ENCODE measurements at regions not wholly inside any gene's neighbourhood (a gene's known extent, or its start where the extent isn't known, plus 50 kb on each side); places are given as distances from the start of the nearest gene placed in this dataset.

GRCh38 chr10:31678575-31679516, 249.8 kb downstream of the ARHGAP12 start:
- Histone ChIP-seq H2BK15ac (ENCODE audit: low read depth, low read length) (no peak overlapping the region), H3K4me1 (ENCODE audit: control insufficient read depth, insufficient read depth, low read length) (no peaks in the 10 kb centered on the region), H4K20me1 (ENCODE audit: insufficient read depth, low read length) (no peaks in the 10 kb centered on the region), H3K27ac (ENCODE audit: insufficient read depth, low read length) (no peak overlapping the region), H3K56ac (ENCODE audit: extremely low read depth, insufficient read depth, low read length) (no peak overlapping the region), H4K8ac (ENCODE audit: low read depth in 2 of 2, low read length in 2 of 2) (no peak overlapping the region), H3K9me3 (ENCODE audit: control insufficient read depth, insufficient read depth, low read length) (peaks cover 20% of the 10 kb centered on the region), H2BK120ac (ENCODE audit: low read depth, low read length) (no peak overlapping the region), H3K9ac (ENCODE audit: low read depth, low read length) (no peak overlapping the region), H3K4ac (ENCODE audit: low read depth, low read length) (no peak overlapping the region), H3K14ac (replicated peaks; ENCODE audit: low read depth, low read length) (no peak overlapping the region), H2BK20ac (ENCODE audit: low read depth, low read length) (no peak overlapping the region), H3K9me1 (ENCODE audit: insufficient read depth, low read length) (no peaks in the 10 kb centered on the region), H3K4me2 (ENCODE audit: low read depth, low read length) (no peak overlapping the region), H3K79me1 (ENCODE audit: low read depth in 1 of 2, low read length in 2 of 2) (no peaks in the 10 kb centered on the region), H3K18ac (ENCODE audit: low read depth, low read length) (no peak overlapping the region), H2AK9ac (replicated peaks; ENCODE audit: low read depth, low read length, poor library complexity) (no peak overlapping the region), H2BK5ac (ENCODE audit: low read depth, low read length, poor library complexity, severe bottlenecking) (no peak overlapping the region), H3K23ac (ENCODE audit: low read depth, low read length) (no peak overlapping the region), H3K4me3 (ENCODE audit: insufficient read depth, low read depth, low read length) (no peak overlapping the region), H3K36me3 (ENCODE audit: control insufficient read depth, insufficient read depth, low read length) (no peaks in the 10 kb centered on the region), H2AFZ (replicated peaks; ENCODE audit: low read length, poor library complexity) (peak overlapping the region; percentile 1), H4K5ac (ENCODE audit: low read depth, low read length) (no peak overlapping the region), H2AK5ac (ENCODE audit: low read depth, low read length) (no peak overlapping the region), H3K27me3 (ENCODE audit: control insufficient read depth, insufficient read depth, low read length) (no peaks in the 10 kb centered on the region; the same call in 1 of the 2 replicates), H4K91ac (ENCODE audit: insufficient read depth, low read depth, low read length) (no peak overlapping the region)
- TF ChIP-seq CHD1 (IDR thresholded peaks at IDR 0.05; ENCODE audit: low read depth, low read length) (no peak), RCOR1 (IDR thresholded peaks at IDR 0.05; ENCODE audit: insufficient replicate concordance, low read length) (no peak), RAD21 (IDR thresholded peaks at IDR 0.05; ENCODE audit: low read length) (no peak), BHLHE40 (IDR thresholded peaks at IDR 0.05; ENCODE audit: low read depth, low read length) (no peak), POLR2A (IDR thresholded peaks at IDR 0.05; ENCODE audit: low read depth, low read length) (no peak), CTCF (conservative IDR thresholded peaks at IDR 0.05; ENCODE audit: low read depth, low read length) (no peak), SMC3 (IDR thresholded peaks at IDR 0.05; ENCODE audit: low read depth, low read length) (no peak), MAZ (IDR thresholded peaks at IDR 0.05; ENCODE audit: borderline replicate concordance, low read depth, low read length) (no peak), ELK1 (IDR thresholded peaks at IDR 0.05; ENCODE audit: borderline replicate concordance, low read depth, low read length) (no peak), NFE2L2 (IDR thresholded peaks at IDR 0.05; ENCODE audit: low read depth, low read length) (no peak), USF2 (IDR thresholded peaks at IDR 0.05; ENCODE audit: low read depth, low read length) (no peak)
- in situ Hi-C loops (cut with MboI; ENCODE audit: low sequenced_read_pairs) (no loop called here), dilution Hi-C loops (cut with HindIII; ENCODE audit: low sequenced_read_pairs, unreplicated experiment) (no loop called here), intact Hi-C loops (cut with micrococcal nuclease) (no loop called here)
- 92% methylated on average over 6 of the region's 20 CpGs; no CpG with 5 or more reads in 1 of the 2 experiments for WGBS, 2 experiments (ENCODE audit: extremely low coverage in 2 of 2, insufficient read length in 1 of 2)
- BruUV-seq (replicated peaks): no TSS peak
- DNase-seq: no peak
- no peak for ATAC-seq (ENCODE audit: low read depth)
- ChIA-PET POLR2A (ENCODE audit: unreplicated experiment) (no interaction called here), CTCF (interaction anchor here (0.6 kb wide), 1 partner anchor 593 kb away, joined by 3 read pairs; no protein-coding TSS in a partner anchor)
